C4-2B (cell line): ENCODE measurements at regions not wholly inside any gene's neighbourhood (a gene's known extent, or its start where the extent isn't known, plus 50 kb on each side); places are given as distances from the start of the nearest gene placed in this dataset.

Experiments
- ZFX ChIP-seq: fragments of 450-650 bp; IDR thresholded peaks from 2 replicates; pipeline ENCODE4 v1.6.1; 2017
- TF ChIP-seq, protein P1 (sequence below): fragments of 450-650 bp; conservative IDR thresholded peaks from 2 replicates; pipeline ENCODE4 v1.5.1; 2017; ENCODE audit warnings: mild to moderate bottlenecking

DNA sequence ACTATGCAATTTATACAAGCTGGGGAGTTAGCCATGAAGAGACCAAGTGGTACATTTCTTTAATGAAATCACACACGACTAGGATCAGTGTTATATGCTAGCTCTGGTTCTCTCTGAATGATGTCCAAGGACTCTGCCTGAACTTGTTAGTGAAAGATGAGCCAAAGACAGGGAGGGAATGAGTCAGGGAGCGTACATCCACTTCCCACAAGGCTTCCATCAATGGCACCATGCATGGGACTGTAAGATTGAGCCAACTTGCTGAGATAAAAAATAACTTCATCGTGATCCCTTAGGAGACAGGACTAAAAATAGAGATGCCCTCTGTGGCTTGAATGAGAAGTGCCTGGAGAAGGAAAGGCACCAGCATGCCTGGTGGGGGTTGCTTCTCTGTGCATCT lies 629.7 kb downstream of the ACTR3B start:
- TF ChIP-seq, protein P1, sequence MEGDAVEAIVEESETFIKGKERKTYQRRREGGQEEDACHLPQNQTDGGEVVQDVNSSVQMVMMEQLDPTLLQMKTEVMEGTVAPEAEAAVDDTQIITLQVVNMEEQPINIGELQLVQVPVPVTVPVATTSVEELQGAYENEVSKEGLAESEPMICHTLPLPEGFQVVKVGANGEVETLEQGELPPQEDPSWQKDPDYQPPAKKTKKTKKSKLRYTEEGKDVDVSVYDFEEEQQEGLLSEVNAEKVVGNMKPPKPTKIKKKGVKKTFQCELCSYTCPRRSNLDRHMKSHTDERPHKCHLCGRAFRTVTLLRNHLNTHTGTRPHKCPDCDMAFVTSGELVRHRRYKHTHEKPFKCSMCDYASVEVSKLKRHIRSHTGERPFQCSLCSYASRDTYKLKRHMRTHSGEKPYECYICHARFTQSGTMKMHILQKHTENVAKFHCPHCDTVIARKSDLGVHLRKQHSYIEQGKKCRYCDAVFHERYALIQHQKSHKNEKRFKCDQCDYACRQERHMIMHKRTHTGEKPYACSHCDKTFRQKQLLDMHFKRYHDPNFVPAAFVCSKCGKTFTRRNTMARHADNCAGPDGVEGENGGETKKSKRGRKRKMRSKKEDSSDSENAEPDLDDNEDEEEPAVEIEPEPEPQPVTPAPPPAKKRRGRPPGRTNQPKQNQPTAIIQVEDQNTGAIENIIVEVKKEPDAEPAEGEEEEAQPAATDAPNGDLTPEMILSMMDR: no peak
- no peak for TF ChIP-seq ZFX
